Epithelial cell of proximal tubule (primary cell): ENCODE measurements at regions not wholly inside any gene's neighbourhood (a gene's known extent, or its start where the extent isn't known, plus 50 kb on each side); places are given as distances from the start of the nearest gene placed in this dataset.
A peak's percentile ranks its signal among the peaks of the same experiment; 100 is the strongest.

Source experiments
- DNase-seq: peaks from one replicate; pipeline ENCODE4 v3.0.0-alpha.2; 2011; ENCODE audit warnings: low read depth
- H3K4me3 ChIP-seq: 2 replicates; pipeline ENCODE4 v1.5.1; 2011; ENCODE audit warnings: low read depth, mild to moderate bottlenecking, low read length
- CTCF ChIP-seq: conservative IDR thresholded peaks from 2 replicates; pipeline ENCODE4 v1.5.1; 2012; ENCODE audit warnings: low read depth, mild to moderate bottlenecking, low read length

GRCh38 chr2:104433657-104434056, 420.3 kb upstream of the POU3F3 start:
- DNase-seq, result no peak
- peak; percentile 0 for TF ChIP-seq CTCF
- H3K4me3 ChIP-seq, result no peak overlapping the region

GRCh38 chr2:104434318-104434792, 419.6 kb upstream of the POU3F3 start:
- peak overlapping the region; percentile 44 for H3K4me3 ChIP-seq
- TF ChIP-seq CTCF, result no peak
- peak; percentile 51 for DNase-seq

DNA sequence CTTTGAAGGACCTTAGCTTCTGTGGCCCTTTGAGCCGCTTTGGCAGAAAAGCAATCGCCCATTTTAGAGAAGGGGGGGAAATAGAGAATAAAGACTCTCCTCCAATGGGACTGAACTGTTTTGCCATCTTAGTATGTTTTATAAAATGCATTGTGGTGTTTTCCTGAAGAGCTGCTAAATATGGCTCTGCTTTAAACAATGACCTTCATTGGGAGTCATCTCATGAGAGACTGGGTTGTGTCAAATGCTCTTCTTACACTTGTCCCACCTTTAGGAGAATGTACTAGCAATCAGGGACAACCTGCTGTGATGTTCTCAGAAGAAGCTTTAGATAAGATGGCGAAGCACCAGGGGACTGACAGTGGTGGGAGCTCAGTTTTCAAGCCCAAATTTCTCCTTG, 418.9 kb upstream of the POU3F3 start:
- DNase-seq, result no peak

GRCh38 chr2:104438481-104438880, 415.4 kb upstream of the POU3F3 start:
- no peak for TF ChIP-seq CTCF
- H3K4me3 ChIP-seq, result no peak overlapping the region
- DNase-seq, result no peak

More for the DNA sequence above, 418.9 kb upstream of the POU3F3 start:
- TF ChIP-seq CTCF, result no peak
- H3K4me3 ChIP-seq, result peak overlapping the region; percentile 44

DNA sequence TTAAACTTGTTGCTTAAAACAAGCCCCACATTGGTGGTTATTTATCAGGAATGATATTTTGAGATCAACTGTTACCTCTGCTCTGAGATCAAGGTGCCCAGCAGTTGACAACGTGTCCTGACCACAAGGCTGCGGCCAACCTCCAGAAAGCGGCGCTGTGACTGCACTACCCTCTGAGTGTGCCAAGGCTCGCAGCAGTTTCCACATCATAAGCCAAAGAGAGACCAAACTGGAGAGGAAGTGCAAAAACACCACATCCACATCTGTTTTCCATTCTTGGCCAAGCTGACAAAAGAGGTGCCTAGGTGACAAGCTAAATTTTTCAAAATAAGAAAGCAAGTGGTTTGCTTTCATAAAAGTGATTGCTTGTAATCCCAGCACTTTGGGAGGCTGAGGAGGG, 410.8 kb upstream of the POU3F3 start:
- no peak for DNase-seq
- no peak overlapping the region for H3K4me3 ChIP-seq
- TF ChIP-seq CTCF, result no peak

DNA sequence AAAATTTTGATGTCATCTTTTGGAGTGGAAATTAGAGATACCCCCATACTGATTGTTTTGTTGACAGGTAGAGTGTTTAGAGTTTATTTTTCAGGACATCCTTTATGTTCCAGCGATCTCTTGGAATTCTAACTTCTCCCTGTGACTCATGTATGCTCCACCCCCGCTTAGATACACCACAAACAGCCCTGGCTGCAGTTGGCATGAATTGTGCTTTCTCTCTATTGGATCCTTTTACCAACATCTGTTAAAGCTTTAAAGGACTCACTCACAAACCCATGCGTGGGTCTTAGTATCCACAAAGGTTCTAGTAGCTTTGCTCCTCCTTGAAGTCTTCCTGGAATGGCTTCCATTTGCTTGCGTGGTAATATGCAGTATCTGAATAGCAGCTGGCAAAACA, 409.5 kb upstream of the POU3F3 start:
- DNase-seq, result peak; percentile 67
- no peak for TF ChIP-seq CTCF
- no peak overlapping the region for H3K4me3 ChIP-seq

DNA sequence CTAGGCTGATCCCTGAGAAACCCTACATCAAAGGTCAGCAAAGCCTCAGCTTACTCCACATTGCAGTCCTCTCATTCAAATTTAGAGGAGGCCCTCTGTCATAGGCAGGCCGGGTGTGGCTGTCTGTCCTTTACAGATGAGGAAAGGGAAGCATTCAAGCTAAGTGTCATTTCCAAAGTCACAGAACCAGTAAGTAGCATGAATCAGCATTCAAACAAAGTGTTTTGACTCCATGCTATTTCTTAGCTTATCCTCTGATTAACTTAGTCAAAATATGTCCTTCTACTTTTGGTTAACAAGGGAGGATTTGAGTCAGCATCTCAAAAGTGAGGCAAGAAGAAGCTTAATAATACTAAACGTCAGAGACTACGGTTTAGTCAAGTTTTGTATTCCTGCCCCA, 409.0 kb upstream of the POU3F3 start:
- DNase-seq, result no peak
- no peak overlapping the region for H3K4me3 ChIP-seq
- TF ChIP-seq CTCF, result no peak
